Activated T-cell treated with anti-CD3 and anti-CD28 coated beads, Interleukin-2, amount 50 U/mL, for 48 hours (primary cell): ENCODE measurements at regions not wholly inside any gene's neighbourhood (a gene's known extent, or its start where the extent isn't known, plus 50 kb on each side); places are given as distances from the start of the nearest gene placed in this dataset.

Experiments used
- DNase-seq, 2 experiments: peaks; one replicate each; pipeline ENCODE4 v3.0.0-alpha.2; 2020

DNA sequence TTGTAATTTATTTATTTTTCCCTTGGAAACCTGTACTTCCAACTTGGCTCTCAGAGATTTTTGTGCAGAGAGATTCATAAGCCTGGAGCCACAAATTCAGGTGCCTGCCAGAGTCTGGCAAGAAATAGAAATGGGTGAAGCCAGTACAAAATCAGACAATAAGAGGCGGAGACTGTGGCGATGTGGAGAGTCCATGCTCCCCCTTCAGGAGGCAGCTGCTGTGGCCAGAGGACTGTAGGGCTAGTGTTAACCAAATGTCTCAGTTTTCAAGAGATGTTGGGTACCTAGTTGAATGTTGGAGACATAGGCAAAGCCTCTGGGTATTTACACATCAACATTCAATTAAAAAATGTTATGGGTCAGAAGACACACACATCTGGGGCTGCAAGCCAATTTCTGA is 208.6 kb downstream of the PSAT1 start:
- no peak for DNase-seq

DNA sequence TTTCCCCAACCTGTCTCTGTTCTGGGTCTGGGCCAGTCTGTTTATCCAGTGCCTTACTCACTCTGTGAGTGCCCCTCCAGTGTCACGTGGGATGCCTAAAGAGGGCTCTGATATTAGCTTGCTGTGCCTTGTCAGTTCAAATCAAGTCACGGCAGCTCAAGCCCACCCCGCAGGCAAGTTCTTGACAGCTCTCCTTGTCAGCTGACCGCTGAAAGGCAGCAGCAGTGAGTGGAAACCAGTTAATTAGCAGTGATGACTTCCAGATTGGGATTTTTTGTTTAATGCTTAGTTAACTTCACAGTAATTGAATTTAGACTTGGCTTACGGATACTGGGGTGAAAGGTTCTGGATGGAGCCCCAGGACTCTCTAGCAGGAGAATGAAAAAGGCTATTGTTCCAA is 210.1 kb downstream of the PSAT1 start:
- DNase-seq = no peak

DNA sequence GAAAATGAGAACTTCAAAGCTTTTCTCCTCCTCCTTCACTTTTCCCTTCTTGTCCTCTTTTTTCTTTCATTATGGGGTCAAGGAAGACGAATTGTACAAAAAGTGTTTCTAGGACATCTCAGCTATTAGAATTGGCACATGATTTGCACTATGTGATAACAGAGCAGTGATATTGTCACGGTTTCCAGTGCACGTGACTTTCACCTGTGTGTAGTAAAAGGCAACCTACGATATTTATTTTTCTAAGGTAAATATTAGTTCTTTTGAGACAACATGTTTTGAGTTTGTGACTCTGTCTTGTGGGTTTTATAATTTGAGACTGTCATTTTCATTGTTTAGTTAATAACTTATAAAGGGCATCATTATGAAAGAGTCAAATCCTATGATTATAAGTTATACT is 213.1 kb downstream of the PSAT1 start:
- no peak for DNase-seq

DNA sequence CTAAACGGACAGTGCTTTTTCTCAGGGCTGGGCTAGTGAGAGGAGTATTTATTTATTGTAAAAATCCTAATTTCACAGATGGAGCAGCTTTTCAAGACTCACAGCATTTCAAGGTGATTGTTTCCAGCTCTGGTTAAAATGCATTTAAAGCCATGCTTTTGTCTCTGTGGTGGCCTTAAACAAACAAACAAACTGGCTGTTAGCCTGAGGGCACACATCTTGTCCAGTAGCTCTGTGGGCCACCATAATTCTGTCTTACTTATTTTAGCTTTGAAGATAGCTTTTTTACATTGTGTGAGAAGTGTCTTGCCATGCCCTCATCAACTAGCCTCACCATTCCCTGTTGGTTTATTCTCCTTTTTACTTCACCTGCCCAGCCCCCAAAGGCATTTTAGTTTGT is 218.2 kb downstream of the PSAT1 start:
- DNase-seq = no peak

DNA sequence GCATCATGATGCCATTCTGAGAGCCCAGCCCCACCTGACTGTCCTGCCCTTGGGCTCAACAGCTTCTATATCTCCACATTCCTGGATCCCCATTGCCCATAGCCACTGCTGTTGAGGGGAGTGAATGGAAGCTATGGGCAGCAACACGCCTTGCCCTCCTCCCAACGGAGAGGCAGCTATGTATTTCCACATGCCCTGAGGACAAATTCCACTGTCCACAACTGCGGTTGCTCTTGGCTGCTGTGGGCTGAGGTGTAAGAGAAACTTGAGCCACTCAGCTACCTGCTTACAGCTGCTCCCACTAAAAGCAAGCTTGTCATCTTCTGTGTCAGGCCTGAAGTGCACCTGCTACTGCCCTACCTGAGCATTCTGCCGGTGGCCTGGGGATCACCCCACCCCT is 222.9 kb downstream of the PSAT1 start:
- DNase-seq = no peak

DNA sequence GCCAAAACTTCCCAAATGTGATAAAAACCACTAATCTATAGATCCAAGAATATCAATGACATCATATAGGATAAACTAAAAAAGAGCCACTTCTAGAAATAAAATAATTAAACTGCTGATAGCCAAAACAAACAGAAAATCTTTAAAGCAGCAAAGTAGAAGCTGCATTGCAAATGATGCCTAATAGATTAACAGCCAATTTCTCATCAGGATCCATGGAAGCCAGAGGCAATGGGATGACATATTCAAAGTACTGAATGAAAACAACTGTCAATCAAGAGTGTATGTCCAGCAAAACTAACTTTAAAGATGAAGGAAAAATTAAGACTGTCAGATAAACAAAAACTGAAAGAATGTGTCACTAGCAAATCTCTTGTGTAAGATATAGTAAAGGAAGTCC is 224.8 kb downstream of the PSAT1 start:
- no peak for DNase-seq

DNA sequence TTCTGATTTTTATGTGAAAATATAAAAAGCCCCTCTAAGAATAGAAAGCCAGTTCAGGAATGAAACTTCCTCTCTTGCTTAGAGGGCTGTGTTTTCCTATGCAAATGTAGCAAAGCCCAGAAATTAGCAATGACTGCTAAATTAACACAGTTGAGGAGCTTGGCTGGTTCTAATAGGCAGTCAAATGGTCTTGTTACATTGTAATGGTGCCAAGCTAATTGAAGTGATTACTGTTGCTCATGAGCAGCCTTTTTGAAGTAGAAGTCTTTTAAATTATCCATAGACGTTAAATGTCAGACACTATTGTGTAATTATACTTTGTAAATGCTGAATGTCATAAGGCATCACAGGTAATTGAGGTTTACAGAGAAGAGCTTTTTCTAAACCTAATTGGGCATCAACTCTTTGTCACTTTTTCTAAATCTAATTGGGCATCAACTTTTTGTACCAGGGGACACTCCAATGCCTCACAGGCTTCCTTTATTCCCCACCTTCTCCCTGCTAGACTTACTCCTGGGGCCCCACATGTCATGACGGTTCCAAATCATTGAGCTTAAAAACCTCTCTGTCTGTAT is 229.1 kb downstream of the PSAT1 start:
- no peak for DNase-seq

DNA sequence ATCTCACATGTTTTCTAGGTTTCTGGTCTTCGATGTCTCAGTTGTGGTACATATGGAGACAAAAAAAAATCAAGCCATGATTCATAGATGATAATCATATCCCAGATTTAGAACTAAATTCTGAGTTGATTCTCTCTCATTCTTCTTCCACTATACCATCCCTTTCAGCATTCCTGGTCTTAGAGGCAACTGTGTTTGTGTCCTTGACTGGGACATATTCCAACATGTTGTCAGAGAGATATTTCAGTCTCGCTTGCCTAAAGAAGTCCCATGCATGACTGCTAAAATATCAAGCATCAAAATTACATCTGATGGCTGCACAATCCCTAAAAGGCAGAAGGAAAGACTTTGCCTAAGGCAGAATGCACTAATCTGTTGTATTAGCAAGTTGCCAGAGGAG is 236.6 kb downstream of the PSAT1 start:
- DNase-seq = no peak

DNA sequence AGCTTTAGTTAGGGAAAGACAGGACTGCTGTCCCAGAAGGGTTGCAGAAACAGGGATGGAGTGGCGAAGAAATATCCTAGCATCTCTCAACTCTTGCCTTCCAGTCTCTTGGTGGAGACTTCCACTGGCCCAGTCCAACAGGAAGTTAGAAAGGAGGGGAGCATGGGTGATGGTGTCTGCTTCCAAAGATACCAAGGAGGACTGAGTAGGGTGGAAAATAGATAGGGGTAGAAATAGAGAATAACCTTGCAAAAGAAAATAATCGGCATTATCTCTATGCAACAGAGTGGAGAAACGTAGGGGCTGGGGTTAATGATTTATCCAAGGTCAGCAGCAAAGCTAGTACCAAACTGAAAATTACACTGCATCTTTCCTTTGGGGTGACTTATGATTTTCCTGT is 242.3 kb downstream of the PSAT1 start:
- DNase-seq = no peak

DNA sequence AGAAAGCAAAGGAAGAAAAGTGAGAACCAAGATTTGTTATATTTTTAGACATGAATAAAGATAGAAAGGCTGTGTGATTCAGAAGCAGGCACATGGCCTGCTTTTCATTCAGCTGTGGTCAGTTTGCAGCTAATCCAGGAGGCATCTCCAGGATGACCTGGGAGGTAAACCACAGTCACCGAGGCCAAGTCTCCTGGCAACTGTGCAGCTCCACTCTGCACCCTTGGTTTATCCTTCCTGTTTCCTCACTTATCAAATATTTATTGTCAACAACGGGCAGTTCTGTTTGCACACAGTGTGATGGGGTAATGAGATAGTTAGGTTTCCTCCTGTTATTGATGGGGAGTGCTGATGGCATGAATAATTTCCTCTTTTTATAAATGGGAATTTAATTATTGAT is 243.0 kb downstream of the PSAT1 start:
- DNase-seq = no peak

DNA sequence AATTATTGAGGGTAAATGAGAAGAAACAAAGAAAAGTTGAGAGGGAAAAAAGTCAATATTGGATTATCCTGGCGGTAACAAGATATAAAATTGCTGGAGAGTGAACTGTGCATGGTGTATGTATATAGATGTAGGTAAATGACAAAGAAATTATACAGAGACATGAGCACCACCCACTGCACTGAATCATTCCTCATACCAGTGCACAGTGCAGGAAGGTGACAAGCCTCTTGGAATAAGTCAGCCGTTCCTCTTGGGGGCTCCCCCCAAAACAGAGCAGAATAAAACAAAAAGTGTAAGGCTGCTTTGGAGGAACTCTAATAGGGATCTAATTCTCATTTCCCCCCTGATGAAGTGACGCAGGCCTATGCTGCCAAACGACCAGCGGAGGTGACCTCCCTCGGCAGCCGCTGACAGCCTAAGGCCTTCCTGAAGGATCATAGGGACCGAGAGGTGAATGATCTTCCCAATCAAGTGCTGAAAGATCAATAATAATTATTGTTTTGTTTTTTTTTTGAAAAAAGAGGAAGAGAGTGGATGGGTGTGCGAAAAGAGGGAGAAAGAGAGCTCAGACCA is 245.0 kb downstream of the PSAT1 start:
- DNase-seq = no peak

DNA sequence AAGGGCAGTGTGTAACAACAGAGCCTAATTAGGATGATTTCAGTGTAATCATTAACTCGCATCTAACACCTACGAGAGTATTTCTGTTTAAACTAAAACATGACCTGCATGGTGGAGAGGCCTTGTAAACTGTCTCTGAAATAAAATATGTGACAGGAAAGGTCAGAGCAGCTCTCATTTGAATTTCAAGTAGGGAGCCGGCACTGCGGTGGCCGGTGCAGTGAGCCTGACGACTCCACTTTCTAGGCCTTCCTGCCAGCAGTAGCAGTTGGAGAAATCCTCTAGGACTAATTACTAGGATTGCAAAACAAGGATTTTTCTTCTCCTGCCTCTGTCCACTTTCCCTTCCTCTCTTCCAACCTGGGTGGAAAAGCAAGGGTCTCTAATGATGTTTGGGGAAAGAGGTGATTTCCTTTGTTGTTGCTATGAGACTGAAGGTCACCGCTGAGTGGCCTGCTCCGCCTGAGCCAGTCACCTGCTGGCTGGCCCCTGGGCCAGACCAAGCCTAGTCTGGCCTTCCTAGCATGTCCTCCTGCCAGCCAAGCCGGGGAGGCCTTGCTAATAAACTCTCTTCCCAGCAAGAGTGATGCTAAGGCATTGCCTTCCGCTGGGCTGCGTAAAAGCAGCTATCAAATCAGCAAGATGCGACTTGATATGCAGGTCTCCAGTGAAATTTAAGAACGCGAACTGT is 245.7 kb downstream of the PSAT1 start:
- no peak for DNase-seq

DNA sequence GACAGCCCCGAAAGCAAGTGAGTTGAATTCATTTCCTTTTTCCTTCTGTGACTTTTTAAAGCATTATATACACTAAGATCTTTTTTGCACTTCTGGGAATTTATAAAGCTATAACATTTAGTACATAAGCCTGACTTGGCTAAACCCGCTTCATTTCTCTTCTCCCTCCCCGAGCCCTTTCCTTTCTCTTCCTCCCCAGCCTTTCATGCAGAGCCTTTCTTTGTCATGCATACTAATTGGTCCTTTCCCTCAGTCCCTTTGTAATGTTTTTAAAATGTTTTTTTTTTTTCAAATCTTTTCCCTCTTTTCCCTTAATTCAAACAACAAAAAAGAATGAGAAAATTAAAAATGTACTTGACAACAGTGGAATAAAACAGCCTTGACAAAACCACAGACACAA is 246.4 kb downstream of the PSAT1 start:
- no peak for DNase-seq

DNA sequence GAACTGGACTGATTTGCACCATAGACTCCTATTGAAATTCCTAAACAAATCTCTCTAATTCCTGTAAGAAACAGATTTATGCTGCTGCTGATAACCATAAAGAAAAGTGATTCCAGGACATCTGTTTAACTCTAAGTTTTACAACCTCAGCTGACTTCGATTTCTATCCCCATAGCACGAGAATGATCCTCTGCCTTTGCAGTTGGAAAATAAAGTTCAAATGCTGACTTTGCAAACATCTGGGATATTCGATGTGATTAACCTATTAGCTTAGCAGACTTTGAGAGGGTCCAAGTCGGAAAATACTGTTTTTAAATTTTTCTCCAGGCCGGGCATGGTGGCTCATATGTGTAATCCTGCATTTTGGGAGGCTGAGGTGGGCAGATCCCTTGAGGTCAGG is 247.3 kb downstream of the PSAT1 start:
- no peak for DNase-seq

DNA sequence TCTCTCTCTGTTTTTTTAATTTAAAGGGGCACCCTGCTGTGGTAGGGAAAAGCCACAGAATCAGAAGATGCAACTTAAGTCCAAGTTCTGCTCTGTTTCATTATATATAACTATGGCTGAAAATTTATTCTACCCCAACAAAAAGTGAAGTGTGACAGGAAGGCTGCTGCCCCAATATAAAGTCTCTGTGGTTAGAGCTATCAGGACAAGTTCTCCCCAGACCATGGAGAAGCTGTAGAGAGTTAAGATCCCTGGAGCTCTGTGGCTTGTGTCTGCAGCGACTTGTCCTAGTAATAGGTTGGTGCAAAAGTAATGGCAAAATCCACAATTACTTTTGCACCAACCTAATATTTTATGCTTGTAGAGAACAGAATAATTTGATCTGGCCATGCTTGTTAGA is 250.9 kb downstream of the PSAT1 start:
- DNase-seq = no peak

DNA sequence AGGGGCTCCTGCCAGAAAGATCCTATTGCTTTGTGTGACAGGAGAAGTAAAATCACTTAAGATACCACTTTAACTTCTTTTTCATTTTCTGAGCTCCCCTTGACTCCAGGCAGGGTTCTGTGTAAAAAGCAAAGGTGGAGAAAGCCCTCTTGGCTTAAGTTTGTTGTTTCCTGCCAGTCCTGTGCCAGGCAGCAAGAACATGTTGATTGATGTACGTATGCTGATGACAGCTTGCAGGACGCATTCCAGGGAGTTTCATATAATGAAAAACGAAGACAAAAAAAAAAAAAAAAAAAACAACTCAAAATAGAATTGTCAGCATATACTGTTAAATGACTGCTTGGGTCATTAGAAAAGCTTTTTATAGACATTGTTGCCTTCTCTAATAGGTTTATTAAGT is 251.7 kb downstream of the PSAT1 start:
- DNase-seq = no peak

DNA sequence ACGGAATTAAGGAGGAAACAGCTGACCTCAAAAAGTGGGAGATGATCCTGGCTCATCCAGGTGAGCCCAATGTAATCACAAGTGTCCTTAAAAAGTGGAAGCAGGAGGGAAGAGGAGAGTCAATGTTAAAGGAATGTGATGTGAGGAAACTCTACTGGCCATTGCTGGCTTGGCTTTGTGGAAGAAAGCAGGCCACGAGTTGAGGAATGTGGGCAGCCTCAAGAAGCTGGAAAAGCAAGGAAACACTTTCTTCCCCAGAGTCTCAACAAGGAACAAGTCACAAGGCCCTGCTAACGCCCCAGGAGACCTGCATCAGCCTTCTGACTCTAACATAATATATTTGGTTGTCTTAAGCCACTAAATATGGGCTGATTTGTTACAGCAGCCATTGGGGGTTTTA is 252.8 kb downstream of the PSAT1 start:
- no peak for DNase-seq

DNA sequence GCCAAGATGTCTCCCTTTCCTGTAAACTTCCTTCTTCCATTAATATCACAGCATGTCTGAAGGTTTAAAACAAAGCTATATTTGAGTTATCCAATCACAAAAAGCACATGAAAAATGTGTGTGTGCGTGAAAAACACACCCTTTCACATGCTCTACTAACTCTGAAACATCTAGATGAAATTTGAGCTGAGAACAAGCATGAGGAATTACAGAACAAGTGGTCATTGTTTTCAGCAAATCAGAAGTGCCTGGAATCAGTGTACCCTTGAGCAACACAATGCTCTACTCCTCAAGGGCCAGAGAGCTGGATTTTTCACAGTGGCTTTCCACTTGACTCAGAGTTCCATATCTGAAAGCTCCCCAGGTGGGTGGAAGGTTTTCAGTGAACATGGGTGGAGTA is 255.9 kb downstream of the PSAT1 start:
- no peak for DNase-seq

DNA sequence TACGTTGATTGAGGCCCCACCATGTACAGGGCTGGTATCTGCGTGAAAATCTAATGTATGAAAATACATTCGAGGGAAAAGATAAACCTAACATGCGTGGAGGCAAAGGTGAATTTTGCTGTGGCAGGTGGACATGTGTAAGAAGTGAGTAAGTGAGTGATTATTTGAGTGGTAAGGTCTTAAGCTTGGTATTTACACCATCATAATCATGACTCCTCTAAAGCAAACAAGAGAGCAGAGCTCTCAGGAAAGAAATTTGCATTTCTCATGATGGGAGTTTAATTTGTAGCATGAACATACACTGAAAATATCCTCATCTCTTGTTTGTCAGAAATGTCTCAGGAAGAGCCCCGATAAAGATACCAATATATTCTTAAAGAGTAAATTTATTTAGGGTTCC is 260.6 kb downstream of the PSAT1 start:
- no peak for DNase-seq

DNA sequence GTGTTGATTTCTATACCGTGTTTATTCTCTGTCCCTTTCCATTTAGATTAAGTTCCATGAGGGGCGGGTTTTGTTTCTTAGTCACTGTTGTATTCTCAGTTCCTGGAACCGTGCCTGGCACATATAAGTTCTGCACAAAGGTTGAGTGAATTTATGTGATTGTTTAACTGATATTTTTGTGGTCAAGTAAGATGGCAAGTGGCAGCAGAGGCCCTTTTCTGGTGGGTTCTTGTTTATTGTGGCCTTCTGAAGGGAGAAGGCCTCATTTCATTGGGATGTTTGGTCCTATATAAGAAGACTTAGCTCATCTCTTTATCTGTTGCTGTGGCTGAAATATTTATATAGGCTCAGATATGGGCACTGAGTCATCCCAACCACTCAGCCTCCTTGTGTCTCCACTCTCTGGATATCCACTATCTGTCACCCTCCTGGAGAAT is 262.5 kb downstream of the PSAT1 start:
- DNase-seq = no peak

DNA sequence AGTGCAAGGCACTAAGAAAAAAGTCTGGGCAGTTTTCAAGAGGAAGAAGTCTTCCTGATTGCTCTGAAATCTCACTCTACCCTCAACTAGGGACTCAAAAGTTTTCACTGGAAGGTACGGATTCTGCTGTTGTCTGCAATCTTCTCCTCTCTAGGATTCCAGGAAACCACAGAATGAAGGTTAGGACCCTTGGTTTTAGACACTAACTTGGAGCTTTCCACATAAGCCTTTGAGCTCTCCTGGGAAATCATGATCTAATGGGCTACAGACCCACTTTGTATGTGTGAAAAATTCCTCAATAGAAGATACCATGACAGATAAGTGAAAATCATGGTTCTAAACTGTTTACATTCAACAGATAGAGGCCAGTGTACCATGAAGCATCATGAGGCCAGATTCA is 265.1 kb downstream of the PSAT1 start:
- no peak for DNase-seq

DNA sequence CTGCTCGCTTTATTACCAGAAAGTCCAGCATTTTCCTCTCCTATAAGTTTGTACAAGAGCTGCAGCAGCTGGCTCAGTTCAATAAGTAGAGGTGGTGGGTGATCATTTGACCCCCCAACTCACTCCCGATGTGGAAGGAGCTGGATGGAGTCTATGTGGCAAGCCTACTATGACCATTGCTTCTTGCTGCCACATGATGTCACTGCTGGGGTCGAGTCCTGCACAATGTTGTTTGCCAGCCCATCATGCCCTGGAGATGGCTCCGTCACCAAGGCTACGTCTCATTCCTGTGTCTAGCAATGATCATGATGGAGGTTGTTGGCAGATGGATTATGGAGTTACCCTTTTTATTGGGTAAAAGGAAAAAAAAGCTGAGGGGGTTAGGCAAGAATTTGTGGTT is 266.3 kb downstream of the PSAT1 start:
- DNase-seq = no peak

DNA sequence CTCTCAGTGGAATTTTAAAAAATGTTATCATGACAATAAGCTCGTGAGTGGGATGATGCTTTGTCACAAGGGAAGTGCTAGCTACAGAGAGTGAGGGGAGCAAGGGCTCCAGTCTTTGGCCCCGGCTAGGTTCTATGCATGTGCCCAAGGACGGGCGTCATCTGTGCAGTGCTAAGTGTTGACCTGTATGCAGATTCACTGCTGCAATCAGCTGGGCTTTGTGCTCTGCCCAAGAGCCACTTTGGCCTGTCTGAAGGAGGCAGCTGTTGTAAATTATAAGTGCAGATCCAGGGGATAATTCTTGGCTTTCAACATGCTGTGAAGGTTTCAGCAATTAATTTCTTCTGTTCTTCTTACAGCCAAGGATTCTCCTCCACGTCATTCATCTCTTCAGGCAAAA is 268.6 kb downstream of the PSAT1 start:
- no peak for DNase-seq

DNA sequence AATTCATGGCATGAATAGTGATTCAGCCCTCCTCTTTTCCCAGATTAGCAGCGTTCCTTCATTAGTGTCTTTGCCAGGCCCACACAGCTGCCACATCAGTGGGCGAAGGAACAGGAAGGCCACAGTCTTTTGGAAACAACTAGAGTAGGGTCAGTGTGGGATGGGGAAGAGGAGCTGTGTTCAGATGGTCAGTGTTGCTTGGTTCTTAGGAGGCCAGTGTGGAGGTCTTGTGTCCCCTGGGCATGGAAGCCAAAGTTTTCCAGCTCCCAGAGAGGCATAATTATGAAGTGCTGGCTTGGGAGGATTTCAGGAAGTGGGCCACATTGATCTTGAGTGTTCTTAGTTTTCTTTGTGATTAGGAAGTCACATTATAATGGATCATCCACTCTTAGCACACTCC is 269.6 kb downstream of the PSAT1 start:
- no peak for DNase-seq
